ENCODE measurements at regions not wholly inside any gene's neighbourhood (a gene's known extent, or its start where the extent isn't known, plus 50 kb on each side); places are given as distances from the start of the nearest gene placed in this dataset.

- TF ChIP-seq EZH2 (IDR thresholded peaks at IDR 0.05; ENCODE audit: insufficient read depth, low read length), result no peak
- TF ChIP-seq CTCF (IDR thresholded peaks at IDR 0.05; ENCODE audit: insufficient read depth, low read depth, low read length), result no peak
Measured at GRCh38 chr2:217293607-217294006, 433.7 kb upstream of the TNP1 start.
